Activated B cell treated with CpG ODN at 0.5 μM for 24 hours (primary cell): ENCODE measurements at regions not wholly inside any gene's neighbourhood (a gene's known extent, or its start where the extent isn't known, plus 50 kb on each side); places are given as distances from the start of the nearest gene placed in this dataset.

ENCODE experiments used
- ATAC-seq: fragments of 200-7000 bp; cut with Tn5 transposase; one replicate; pipeline ENCODE4 v1.10.0; 2021; ENCODE audit warnings: low read depth, mild to moderate bottlenecking, moderate library complexity
- CTCF ChIA-PET: fragments of 350-600 bp; sonication (Branson Sonifier 250); formaldehyde crosslinking; loops from one replicate; lab custom pipeline; 2021; ENCODE audit warnings: antibody characterized with exemption; lab: Charles Lee
- POLR2A ChIA-PET: fragments of 350-600 bp; sonication (Branson Sonifier 250); formaldehyde crosslinking; loops from one replicate; lab custom pipeline; 2021; ENCODE audit warnings: antibody characterized with exemption; lab: Charles Lee
- DNase-seq: peaks from one replicate; pipeline ENCODE4 v3.0.0; 2022
- H3K27ac Mint-ChIP-seq: one replicate; pipeline ENCODE4 v1.8.0; 2020; ENCODE audit warnings: mixed read lengths
- H3K27me3 Mint-ChIP-seq: one replicate; pipeline ENCODE4 v1.8.0; 2021; ENCODE audit warnings: mixed read lengths
- H3K36me3 Mint-ChIP-seq: one replicate; pipeline ENCODE4 v1.8.0; 2021; ENCODE audit warnings: low read depth, mixed read lengths
- H3K4me1 Mint-ChIP-seq: one replicate; pipeline ENCODE4 v1.8.0; 2021; ENCODE audit warnings: mixed read lengths
- H3K4me3 Mint-ChIP-seq: one replicate; pipeline ENCODE4 v1.8.0; 2020; ENCODE audit warnings: mild to moderate bottlenecking, mixed read lengths
- H3K9me3 Mint-ChIP-seq: one replicate; pipeline ENCODE4 v1.8.0; 2020; ENCODE audit warnings: mixed read lengths
- CTCF ChIP-seq: fragments of 200-600 bp; IDR thresholded peaks from one replicate; pipeline ENCODE4 v1.8.0; 2022; ENCODE audit warnings: antibody characterized with exemption, mild to moderate bottlenecking
- intact Hi-C: fragments of 100-400 bp; cut with micrococcal nuclease; formaldehyde crosslinking; loops from one replicate; pipeline ENCODE4 v1.15.1; 2024

GRCh38 chr2:82539280-82539621 is 1919.8 kb downstream of the SUCLG1 start:
- Mint-ChIP-seq H3K36me3 (no peaks in the 10 kb centered on the region), H3K27ac (no peak overlapping the region), H3K9me3 (peaks cover 4% of the 10 kb centered on the region), H3K4me3 (no peak overlapping the region), H3K27me3 (no peaks in the 10 kb centered on the region), H3K4me1 (no peaks in the 10 kb centered on the region)
- ChIA-PET CTCF (no interaction called here), POLR2A (no interaction called here)
- DNase-seq (no peak), ATAC-seq (no peak)
- intact Hi-C loops = no loop called here
- no peak for TF ChIP-seq CTCF

- intact Hi-C loops = no loop called here
- Mint-ChIP-seq H3K27ac (no peak overlapping the region), H3K9me3 (peaks cover 4% of the 10 kb centered on the region), H3K4me3 (no peak overlapping the region), H3K4me1 (no peaks in the 10 kb centered on the region), H3K36me3 (no peaks in the 10 kb centered on the region), H3K27me3 (no peaks in the 10 kb centered on the region)
- DNase-seq (no peak), ATAC-seq (no peak)
- TF ChIP-seq CTCF = no peak
- POLR2A ChIA-PET = no interaction called here
- CTCF ChIA-PET = no interaction called here
Observed at GRCh38 chr2:82538590-82539279, 1920.3 kb downstream of the SUCLG1 start.

GRCh38 chr2:82528288-82528687 is 1930.8 kb downstream of the SUCLG1 start:
- no peak for ATAC-seq
- H3K36me3 Mint-ChIP-seq = no peaks in the 10 kb centered on the region
- TF ChIP-seq CTCF = no peak
- H3K4me3 Mint-ChIP-seq = no peak overlapping the region
- ChIA-PET POLR2A (no interaction called here), CTCF (no interaction called here)
- no peak for DNase-seq
- intact Hi-C loops = no loop called here
- H3K27ac Mint-ChIP-seq = no peak overlapping the region
- H3K9me3 Mint-ChIP-seq = peaks cover 6% of the 10 kb centered on the region
- no peaks in the 10 kb centered on the region for H3K4me1 Mint-ChIP-seq
- no peaks in the 10 kb centered on the region for H3K27me3 Mint-ChIP-seq

GRCh38 chr2:82527124-82527523 is 1932.0 kb downstream of the SUCLG1 start:
- POLR2A ChIA-PET = no interaction called here
- no peak for ATAC-seq

GRCh38 chr2:82526277-82526676 is 1932.8 kb downstream of the SUCLG1 start:
- no peak for TF ChIP-seq CTCF
- CTCF ChIA-PET = no interaction called here

More at GRCh38 chr2:82527124-82527523, 1932.0 kb downstream of the SUCLG1 start:
- DNase-seq = no peak
- intact Hi-C loops = no loop called here
- no peaks in the 10 kb centered on the region for H3K36me3 Mint-ChIP-seq
- H3K27ac Mint-ChIP-seq = no peak overlapping the region
- CTCF ChIA-PET = no interaction called here
- no peaks in the 10 kb centered on the region for H3K27me3 Mint-ChIP-seq
- no peak overlapping the region for H3K4me3 Mint-ChIP-seq
- TF ChIP-seq CTCF = no peak
- peaks cover 6% of the 10 kb centered on the region for H3K9me3 Mint-ChIP-seq
- no peaks in the 10 kb centered on the region for H3K4me1 Mint-ChIP-seq

More at GRCh38 chr2:82526277-82526676, 1932.8 kb downstream of the SUCLG1 start:
- DNase-seq = no peak
- no peak for ATAC-seq
- peaks cover 6% of the 10 kb centered on the region for H3K9me3 Mint-ChIP-seq
- no peak overlapping the region for H3K4me3 Mint-ChIP-seq
- intact Hi-C loops = no loop called here
- no peak overlapping the region for H3K27ac Mint-ChIP-seq
- no peaks in the 10 kb centered on the region for H3K27me3 Mint-ChIP-seq
- no peaks in the 10 kb centered on the region for H3K36me3 Mint-ChIP-seq
- no peaks in the 10 kb centered on the region for H3K4me1 Mint-ChIP-seq
- POLR2A ChIA-PET = no interaction called here
